ENCODE measurements at regions not wholly inside any gene's neighbourhood (a gene's known extent, or its start where the extent isn't known, plus 50 kb on each side); places are given as distances from the start of the nearest gene placed in this dataset.

- no peak for TF ChIP-seq CTCF (IDR thresholded peaks at IDR 0.05)
- DNase-seq (no peak), ATAC-seq (no peak)
- H3K27me3 ChIP-seq (ENCODE audit: low read depth) = no peaks in the 10 kb centered on the region
- no peak overlapping the region for H3K4me3 ChIP-seq
- no peaks in the 10 kb centered on the region for H3K9me3 ChIP-seq
- intact Hi-C loops (cut with DNase I) = no loop called here
- H3K27ac ChIP-seq = no peak overlapping the region
- H3K4me1 ChIP-seq = no peaks in the 10 kb centered on the region
- no peaks in the 10 kb centered on the region for H3K36me3 ChIP-seq
These were observed 361.2 kb downstream of the CCER1 start for GRCh38 chr12:90593596-90594295.

- DNase-seq = no peak
- H3K27ac ChIP-seq = no peak overlapping the region
- ATAC-seq = no peak
- no peaks in the 10 kb centered on the region for H3K9me3 ChIP-seq
- intact Hi-C loops (cut with DNase I) = no loop called here
- H3K4me1 ChIP-seq = no peaks in the 10 kb centered on the region
- no peaks in the 10 kb centered on the region for H3K36me3 ChIP-seq
- no peak for TF ChIP-seq CTCF (IDR thresholded peaks at IDR 0.05)
- no peaks in the 10 kb centered on the region for H3K27me3 ChIP-seq (ENCODE audit: low read depth)
- H3K4me3 ChIP-seq = no peak overlapping the region
These were observed 365.0 kb downstream of the CCER1 start for GRCh38 chr12:90589956-90590355.

GRCh38 chr12:90585640-90586304 lies 369.2 kb downstream of the CCER1 start:
- Histone ChIP-seq H3K9me3 (no peaks in the 10 kb centered on the region), H3K27ac (no peak overlapping the region), H3K4me3 (no peak overlapping the region), H3K27me3 (ENCODE audit: low read depth) (no peaks in the 10 kb centered on the region), H3K36me3 (no peaks in the 10 kb centered on the region), H3K4me1 (no peaks in the 10 kb centered on the region)
- intact Hi-C loops (cut with DNase I) = no loop called here
- ATAC-seq (no peak), DNase-seq (no peak)
- no peak for TF ChIP-seq CTCF (IDR thresholded peaks at IDR 0.05)

GRCh38 chr12:90576707-90577106 lies 378.3 kb downstream of the CCER1 start:
- no peak for TF ChIP-seq CTCF (IDR thresholded peaks at IDR 0.05)
- intact Hi-C loops (cut with DNase I) = no loop called here
- no peak for ATAC-seq

GRCh38 chr12:90575995-90576394 lies 379.0 kb downstream of the CCER1 start:
- no peak overlapping the region for H3K27ac ChIP-seq
- no peaks in the 10 kb centered on the region for H3K27me3 ChIP-seq (ENCODE audit: low read depth)
- no peaks in the 10 kb centered on the region for H3K9me3 ChIP-seq
- intact Hi-C loops (cut with DNase I) = no loop called here
- TF ChIP-seq CTCF (IDR thresholded peaks at IDR 0.05) = no peak
- ATAC-seq = no peak
- no peak overlapping the region for H3K4me3 ChIP-seq
- no peak for DNase-seq
- no peaks in the 10 kb centered on the region for H3K4me1 ChIP-seq
- H3K36me3 ChIP-seq = no peaks in the 10 kb centered on the region

More at GRCh38 chr12:90576707-90577106, 378.3 kb downstream of the CCER1 start:
- no peaks in the 10 kb centered on the region for H3K36me3 ChIP-seq
- H3K27ac ChIP-seq = no peak overlapping the region
- H3K9me3 ChIP-seq = no peaks in the 10 kb centered on the region
- no peak overlapping the region for H3K4me3 ChIP-seq
- H3K27me3 ChIP-seq (ENCODE audit: low read depth) = no peaks in the 10 kb centered on the region
- H3K4me1 ChIP-seq = no peaks in the 10 kb centered on the region
- DNase-seq = no peak
